Mesendoderm (in vitro differentiated cells): ENCODE measurements at regions not wholly inside any gene's neighbourhood (a gene's known extent, or its start where the extent isn't known, plus 50 kb on each side); places are given as distances from the start of the nearest gene placed in this dataset.

Source experiments
- DNase-seq: peaks from one replicate; pipeline ENCODE4 v3.0.0; 2013
- H2AK5ac ChIP-seq: 2 replicates; pipeline ENCODE4 v1.6.1; 2013; ENCODE audit warnings: low read length, inconsistent platforms
- H2BK120ac ChIP-seq: 2 replicates; pipeline ENCODE4 v1.6.1; 2013; ENCODE audit warnings: low read depth, mild to moderate bottlenecking, low read length, moderate library complexity, mixed read lengths
- H2BK15ac ChIP-seq: replicated peaks from 2 replicates; pipeline ENCODE4 v1.6.1; 2013; ENCODE audit warnings: low read depth, mild to moderate bottlenecking, moderate library complexity
- H2BK5ac ChIP-seq: 2 replicates; pipeline ENCODE4 v1.6.1; 2013; ENCODE audit warnings: low read length, inconsistent platforms
- H3K18ac ChIP-seq: 2 replicates; pipeline ENCODE4 v1.6.1; 2013; ENCODE audit warnings: mild to moderate bottlenecking, low read length, mixed read lengths
- H3K23ac ChIP-seq: one replicate; pipeline ENCODE4 v1.6.1; 2013; ENCODE audit warnings: low read length
- H3K27ac ChIP-seq: 2 replicates; pipeline ENCODE4 v1.5.1; 2013; ENCODE audit warnings: low read depth, mild to moderate bottlenecking, inconsistent platforms, low read length, moderate library complexity
- H3K27me3 ChIP-seq: 2 replicates; pipeline ENCODE4 v1.6.1; 2013; ENCODE audit warnings: low read length, control low read depth, mild to moderate bottlenecking, inconsistent platforms; ENCODE audit not compliant: insufficient read depth, poor library complexity
- H3K36me3 ChIP-seq: 2 replicates; pipeline ENCODE4 v1.6.1; 2013; ENCODE audit warnings: low read length, inconsistent platforms; ENCODE audit not compliant: control insufficient read depth, insufficient read depth
- H3K4ac ChIP-seq: one replicate; pipeline ENCODE4 v1.6.1; 2013; ENCODE audit warnings: low read depth, mild to moderate bottlenecking, low read length, moderate library complexity
- H3K4me1 ChIP-seq: 2 replicates; pipeline ENCODE4 v1.6.1; 2013; ENCODE audit warnings: low read depth, low read length, inconsistent platforms; ENCODE audit not compliant: control insufficient read depth
- H3K4me2 ChIP-seq: 2 replicates; pipeline ENCODE4 v1.6.1; 2013; ENCODE audit warnings: low read length
- H3K4me3 ChIP-seq: 2 replicates; pipeline ENCODE4 v1.5.1; 2013; ENCODE audit warnings: mild to moderate bottlenecking, low read length
- H3K56ac ChIP-seq: one replicate; pipeline ENCODE4 v1.6.1; 2013; ENCODE audit warnings: low read length
- H3K79me1 ChIP-seq: 2 replicates; pipeline ENCODE4 v1.6.1; 2013; ENCODE audit warnings: low read length, inconsistent platforms
- H3K79me2 ChIP-seq: 2 replicates; pipeline ENCODE4 v1.6.1; 2013; ENCODE audit warnings: mild to moderate bottlenecking, low read length; ENCODE audit not compliant: control insufficient read depth, insufficient read depth
- H3K9ac ChIP-seq: 2 replicates; pipeline ENCODE4 v1.6.1; 2013; ENCODE audit warnings: low read length, inconsistent platforms
- H4K5ac ChIP-seq: one replicate; pipeline ENCODE4 v1.6.1; 2013; ENCODE audit warnings: low read length
- H4K8ac ChIP-seq: one replicate; pipeline ENCODE4 v1.6.1; 2013; ENCODE audit warnings: low read depth, mild to moderate bottlenecking, control low read depth, low read length, moderate library complexity
- WGBS: extraction: QIAGEN DNeasy Blood & Tissue Kit; methylation state at CpG from one replicate; pipeline ENCODE4 v1.1.7; 2013; ENCODE audit warnings: low lambda C conversion rate, missing lambda C conversion rate; ENCODE audit not compliant: insufficient coverage; ENCODE audit errors: extremely low coverage; 5-methylcytosine and 5-hydroxymethylcytosine counted together

DNA sequence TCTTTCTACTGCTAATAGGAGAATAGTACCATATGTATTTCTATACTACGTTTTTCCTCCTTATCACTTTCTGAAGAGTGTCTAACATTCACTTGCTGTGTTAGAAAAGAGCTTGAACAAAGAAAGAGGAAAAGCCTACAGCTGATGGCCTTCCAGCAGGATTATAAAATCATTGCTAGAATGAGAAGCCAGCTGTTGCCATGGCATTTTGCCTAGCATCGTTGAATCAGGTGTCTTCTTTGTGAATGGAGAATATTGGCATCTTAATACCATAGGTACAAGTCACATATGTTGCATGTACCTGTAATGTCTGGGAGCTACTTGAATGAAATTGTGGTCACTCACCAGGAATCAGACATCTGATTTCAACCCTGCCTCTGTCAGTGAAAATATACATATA, 1174.9 kb downstream of the PCDH17 start:
- no peak overlapping the region for H3K27ac ChIP-seq
- H3K4ac ChIP-seq, result no peak overlapping the region
- DNase-seq, result no peak
- no peak overlapping the region for H4K5ac ChIP-seq
- H3K36me3 ChIP-seq, result no peaks in the 10 kb centered on the region
- H3K27me3 ChIP-seq, result no peaks in the 10 kb centered on the region
- WGBS, result no CpG with 5 or more reads among the region's 2 CpGs
- no peak overlapping the region for H3K4me3 ChIP-seq
- no peak overlapping the region for H2AK5ac ChIP-seq
- H2BK15ac ChIP-seq, result no peak overlapping the region
- H3K4me1 ChIP-seq, result no peaks in the 10 kb centered on the region
- H3K23ac ChIP-seq, result no peak overlapping the region
- no peak overlapping the region for H2BK5ac ChIP-seq
- H3K79me2 ChIP-seq, result no peaks in the 10 kb centered on the region
- H3K79me1 ChIP-seq, result no peaks in the 10 kb centered on the region
- H4K8ac ChIP-seq, result no peak overlapping the region
- no peak overlapping the region for H3K4me2 ChIP-seq
- no peak overlapping the region for H3K56ac ChIP-seq
- H3K9ac ChIP-seq, result no peak overlapping the region
- no peak overlapping the region for H3K18ac ChIP-seq
- H2BK120ac ChIP-seq, result no peak overlapping the region

DNA sequence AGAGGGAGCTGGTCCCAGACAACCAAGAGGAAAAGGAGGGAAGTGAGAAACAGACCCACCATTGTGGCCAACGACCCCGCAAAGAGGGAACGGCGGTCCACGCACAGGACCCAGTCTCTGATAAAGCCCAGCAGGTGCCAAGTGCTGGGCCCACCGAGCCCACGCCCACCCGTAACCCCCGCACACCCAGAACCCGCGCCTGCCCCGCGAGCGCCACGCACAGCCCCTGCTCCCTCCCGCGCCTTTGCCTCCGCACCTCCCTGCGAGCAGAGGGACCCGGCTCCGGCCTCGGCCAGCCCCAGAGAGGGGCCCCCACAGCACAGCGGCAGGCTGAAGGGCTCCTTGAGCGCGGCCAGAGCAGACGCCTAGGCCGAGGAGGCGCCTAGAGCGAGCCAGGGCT, 1192.2 kb downstream of the PCDH17 start:
- H2BK5ac ChIP-seq, result no peak overlapping the region
- H3K79me1 ChIP-seq, result no peaks in the 10 kb centered on the region
- no peak overlapping the region for H3K27ac ChIP-seq
- no peak overlapping the region for H3K18ac ChIP-seq
- no peaks in the 10 kb centered on the region for H3K36me3 ChIP-seq
- no peak overlapping the region for H3K4me3 ChIP-seq
- H4K8ac ChIP-seq, result no peak overlapping the region
- no peaks in the 10 kb centered on the region for H3K27me3 ChIP-seq
- H3K9ac ChIP-seq, result no peak overlapping the region
- H3K56ac ChIP-seq, result no peak overlapping the region
- no peak overlapping the region for H2BK15ac ChIP-seq
- H3K4ac ChIP-seq, result no peak overlapping the region
- no peak overlapping the region for H2AK5ac ChIP-seq
- H4K5ac ChIP-seq, result no peak overlapping the region
- WGBS, result no CpG with 5 or more reads among the region's 29 CpGs
- no peak overlapping the region for H3K23ac ChIP-seq
- H2BK120ac ChIP-seq, result no peak overlapping the region
- no peak for DNase-seq
- H3K4me1 ChIP-seq, result no peaks in the 10 kb centered on the region
- H3K4me2 ChIP-seq, result no peak overlapping the region
- H3K79me2 ChIP-seq, result no peaks in the 10 kb centered on the region

GRCh38 chr13:58827904-58828303, 1196.4 kb downstream of the PCDH17 start:
- H3K4me3 ChIP-seq, result no peak overlapping the region
- H3K4me1 ChIP-seq, result no peaks in the 10 kb centered on the region
- no peak overlapping the region for H3K27ac ChIP-seq
- no peak overlapping the region for H2BK15ac ChIP-seq
- H4K8ac ChIP-seq, result no peak overlapping the region
- no CpG with 5 or more reads among the region's 2 CpGs for WGBS
- no peaks in the 10 kb centered on the region for H3K79me2 ChIP-seq
- H3K18ac ChIP-seq, result no peak overlapping the region
- no peak overlapping the region for H3K4me2 ChIP-seq
- H3K27me3 ChIP-seq, result no peaks in the 10 kb centered on the region
- H2AK5ac ChIP-seq, result no peak overlapping the region
- no peak overlapping the region for H3K23ac ChIP-seq
- H3K79me1 ChIP-seq, result no peaks in the 10 kb centered on the region
- no peak overlapping the region for H3K9ac ChIP-seq
- H3K4ac ChIP-seq, result no peak overlapping the region
- no peak overlapping the region for H3K56ac ChIP-seq
- no peak overlapping the region for H2BK5ac ChIP-seq
- H2BK120ac ChIP-seq, result no peak overlapping the region
- DNase-seq, result no peak
- H4K5ac ChIP-seq, result no peak overlapping the region
- H3K36me3 ChIP-seq, result no peaks in the 10 kb centered on the region

GRCh38 chr13:58830841-58831240, 1199.3 kb downstream of the PCDH17 start:
- Histone ChIP-seq H2AK5ac (no peak overlapping the region), H3K23ac (no peak overlapping the region), H3K27me3 (no peaks in the 10 kb centered on the region), H3K79me1 (no peaks in the 10 kb centered on the region), H3K18ac (no peak overlapping the region), H3K27ac (no peak overlapping the region), H3K79me2 (no peaks in the 10 kb centered on the region), H3K4me2 (no peak overlapping the region), H3K56ac (no peak overlapping the region), H2BK15ac (no peak overlapping the region), H2BK5ac (no peak overlapping the region), H3K4ac (no peak overlapping the region), H3K36me3 (no peaks in the 10 kb centered on the region), H4K8ac (no peak overlapping the region), H4K5ac (no peak overlapping the region), H3K4me3 (no peak overlapping the region), H2BK120ac (no peak overlapping the region), H3K4me1 (no peaks in the 10 kb centered on the region), H3K9ac (no peak overlapping the region)
- no peak for DNase-seq
- no CpG with 5 or more reads among the region's 1 CpG for WGBS

DNA sequence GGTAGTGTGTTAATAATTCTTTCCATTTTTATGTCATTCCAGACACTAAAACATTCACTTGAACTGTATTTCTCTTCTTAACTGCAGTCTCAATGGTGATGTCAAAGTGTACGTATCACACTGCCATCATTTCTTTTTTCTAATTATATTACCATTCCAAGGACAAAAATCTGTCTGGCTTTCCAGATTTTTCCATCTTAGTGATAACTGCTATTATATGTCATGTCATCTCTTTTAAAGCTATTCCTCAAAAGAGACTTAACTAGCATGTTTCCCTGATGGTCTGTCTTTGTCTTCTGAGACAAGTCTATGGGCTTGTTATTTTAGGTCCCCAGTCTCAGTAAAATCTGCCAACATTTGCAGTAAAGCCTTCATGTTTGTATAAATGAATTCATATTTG, 1207.1 kb downstream of the PCDH17 start:
- WGBS, result no CpG with 5 or more reads among the region's 1 CpG
- H3K9ac ChIP-seq, result no peak overlapping the region
- no peak overlapping the region for H3K4me3 ChIP-seq
- H3K36me3 ChIP-seq, result no peaks in the 10 kb centered on the region
- no peaks in the 10 kb centered on the region for H3K79me1 ChIP-seq
- H2BK5ac ChIP-seq, result no peak overlapping the region
- no peak overlapping the region for H2AK5ac ChIP-seq
- H3K56ac ChIP-seq, result no peak overlapping the region
- H4K8ac ChIP-seq, result no peak overlapping the region
- no peak overlapping the region for H3K18ac ChIP-seq
- H2BK15ac ChIP-seq, result no peak overlapping the region
- H3K4me2 ChIP-seq, result no peak overlapping the region
- DNase-seq, result no peak
- H4K5ac ChIP-seq, result no peak overlapping the region
- H3K79me2 ChIP-seq, result no peaks in the 10 kb centered on the region
- no peak overlapping the region for H3K23ac ChIP-seq
- H3K27ac ChIP-seq, result no peak overlapping the region
- H3K4ac ChIP-seq, result no peak overlapping the region
- no peaks in the 10 kb centered on the region for H3K27me3 ChIP-seq
- H3K4me1 ChIP-seq, result no peaks in the 10 kb centered on the region
- no peak overlapping the region for H2BK120ac ChIP-seq

DNA sequence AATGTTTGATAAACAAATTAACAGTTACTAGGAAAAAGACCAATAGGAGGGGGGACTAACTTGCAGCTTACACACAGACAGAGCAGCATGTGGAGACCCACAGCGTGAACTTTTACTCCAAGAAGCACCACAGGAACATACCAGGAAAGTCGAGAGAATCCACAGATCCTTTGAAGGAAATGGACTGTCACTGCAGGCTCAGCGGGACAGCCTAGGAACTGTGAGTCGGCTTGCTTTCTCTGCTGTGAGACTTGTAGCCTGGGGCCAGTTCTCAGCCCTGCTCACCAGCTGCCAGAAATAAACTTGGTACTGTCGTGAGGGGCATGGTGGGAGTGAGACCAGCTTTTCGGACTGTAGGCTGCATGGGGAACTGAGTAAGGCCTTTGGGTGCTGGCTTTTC, 1211.5 kb downstream of the PCDH17 start:
- peak overlapping the region; percentile 90 for H2BK5ac ChIP-seq
- no peak overlapping the region for H4K8ac ChIP-seq
- no peak overlapping the region for H2AK5ac ChIP-seq

More for the DNA sequence above, 1211.5 kb downstream of the PCDH17 start:
- no peak overlapping the region for H2BK120ac ChIP-seq
- peak overlapping the region; percentile 78 for H3K4ac ChIP-seq
- no peak overlapping the region for H3K4me3 ChIP-seq
- peak overlapping the region; percentile 6 for H3K18ac ChIP-seq
- no peaks in the 10 kb centered on the region for H3K79me2 ChIP-seq
- H3K27ac ChIP-seq, result peak overlapping the region; percentile 72
- no peak overlapping the region for H2BK15ac ChIP-seq
- no peak overlapping the region for H3K23ac ChIP-seq
- H3K4me1 ChIP-seq, result no peaks in the 10 kb centered on the region
- no peak overlapping the region for H4K5ac ChIP-seq
- DNase-seq, result peak; percentile 92
- peak overlapping the region; percentile 57 for H3K56ac ChIP-seq
- H3K27me3 ChIP-seq, result no peaks in the 10 kb centered on the region
- no peaks in the 10 kb centered on the region for H3K79me1 ChIP-seq
- no peaks in the 10 kb centered on the region for H3K36me3 ChIP-seq
- no peak overlapping the region for H3K9ac ChIP-seq
- no peak overlapping the region for H3K4me2 ChIP-seq
- no CpG with 5 or more reads among the region's 6 CpGs for WGBS
